C4-2B (cell line): ENCODE measurements at regions not wholly inside any gene's neighbourhood (a gene's known extent, or its start where the extent isn't known, plus 50 kb on each side); places are given as distances from the start of the nearest gene placed in this dataset.

Experiments
- CTCF ChIP-seq: fragments of 450-650 bp; conservative IDR thresholded peaks from 2 replicates; pipeline ENCODE4 v1.5.1; 2017; ENCODE audit warnings: mild to moderate bottlenecking
- ZFX ChIP-seq: fragments of 450-650 bp; IDR thresholded peaks from 2 replicates; pipeline ENCODE4 v1.6.1; 2017

DNA sequence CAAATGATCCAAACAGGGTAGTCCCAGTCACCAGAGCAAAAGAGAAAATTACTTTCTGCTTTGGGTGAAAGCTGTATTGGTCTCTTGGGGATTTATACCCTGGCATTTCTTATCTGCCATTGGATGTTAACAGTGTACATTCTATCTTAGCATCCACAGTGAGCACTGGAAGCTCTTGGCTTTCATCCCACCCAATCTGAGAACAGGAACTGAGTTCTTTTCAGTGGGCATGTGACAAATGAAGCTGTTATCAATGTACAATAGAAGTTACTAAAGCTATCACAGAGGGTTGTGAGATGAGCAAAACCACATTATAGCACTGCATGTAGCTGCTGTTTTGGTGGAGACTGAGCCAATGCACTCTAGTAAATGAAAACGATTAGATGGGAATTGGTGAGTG lies 300.7 kb downstream of the TUSC7 start:
- TF ChIP-seq CTCF (no peak), ZFX (no peak)
